ENCODE measurements at regions not wholly inside any gene's neighbourhood (a gene's known extent, or its start where the extent isn't known, plus 50 kb on each side); places are given as distances from the start of the nearest gene placed in this dataset.

DNA sequence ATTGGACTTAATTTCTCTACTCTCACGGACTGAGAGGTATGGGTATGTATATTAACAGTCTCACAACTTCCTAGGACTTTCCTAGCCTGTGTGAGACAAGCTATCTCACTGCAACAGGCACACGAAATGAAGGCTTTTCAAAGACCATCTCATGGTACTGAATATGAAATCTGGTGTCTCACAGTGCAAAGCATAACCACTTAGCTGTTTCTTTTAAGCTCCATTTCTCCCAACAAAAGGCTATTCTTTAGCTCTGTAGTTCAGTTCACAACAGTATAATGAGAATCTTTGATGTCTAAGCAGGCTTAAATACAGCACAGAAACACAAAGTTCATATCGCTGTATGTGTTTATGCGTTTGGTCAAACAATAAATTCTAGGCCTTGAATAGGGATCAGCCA is 116.2 kb upstream of the PCDH18 start:
- Histone ChIP-seq H3K36me3 (ENCODE audit: control insufficient read depth, insufficient read depth, low read length) (no peaks in the 10 kb centered on the region), H3K4me3 (ENCODE audit: low read depth, low read length) (no peak overlapping the region), H3K27me3 (ENCODE audit: control insufficient read depth, insufficient read depth, low read length) (no peaks in the 10 kb centered on the region)
- FAIRE-seq (no peak), DNase-seq (ENCODE audit: low read depth) (no peak)
- TF ChIP-seq CTCF (IDR thresholded peaks at IDR 0.05; ENCODE audit: insufficient read depth, low read length, severe bottlenecking), result no peak

DNA sequence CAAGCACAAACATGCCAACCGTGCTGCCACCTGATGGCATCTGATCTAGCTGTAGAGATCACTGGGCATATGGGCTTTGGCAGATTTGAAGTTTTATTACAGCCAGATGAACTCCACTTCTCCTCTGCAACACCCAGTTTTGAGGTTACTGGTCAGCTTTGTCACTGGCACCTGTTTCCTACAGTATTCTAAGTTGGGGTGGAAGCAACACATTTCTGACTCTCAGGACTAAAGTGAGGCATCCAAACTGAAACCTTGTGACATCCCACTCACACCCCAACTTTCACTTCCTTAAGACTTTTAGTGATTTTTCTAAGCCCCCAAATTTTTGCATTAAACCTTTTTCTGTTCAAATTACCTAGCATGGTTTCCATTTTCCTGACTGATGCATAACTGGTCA is 115.1 kb upstream of the PCDH18 start:
- Histone ChIP-seq H3K36me3 (ENCODE audit: control insufficient read depth, insufficient read depth, low read length) (no peaks in the 10 kb centered on the region), H3K4me3 (ENCODE audit: low read depth, low read length) (no peak overlapping the region), H3K27me3 (ENCODE audit: control insufficient read depth, insufficient read depth, low read length) (no peaks in the 10 kb centered on the region)
- TF ChIP-seq CTCF (IDR thresholded peaks at IDR 0.05; ENCODE audit: insufficient read depth, low read length, severe bottlenecking), result no peak
- no peak for FAIRE-seq
- no peak for DNase-seq (ENCODE audit: low read depth)

DNA sequence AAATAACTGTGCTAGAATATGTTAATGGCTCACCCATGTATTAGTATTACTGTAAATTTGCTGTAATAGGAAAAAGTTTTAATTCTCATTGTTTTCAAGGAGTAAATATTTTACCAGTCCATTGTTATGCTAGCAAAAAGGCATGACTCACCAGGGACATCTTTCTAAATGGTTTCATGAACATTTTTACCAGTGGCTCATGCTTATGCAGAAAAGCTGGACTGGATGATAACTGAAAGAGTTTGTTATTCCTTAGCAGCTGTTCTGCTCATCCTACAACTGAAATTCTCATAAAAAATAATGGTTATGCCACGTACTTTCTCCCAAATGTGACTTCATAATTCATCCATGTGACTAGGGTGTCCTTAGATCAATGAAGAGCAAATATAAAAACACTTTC is 111.9 kb upstream of the PCDH18 start:
- Histone ChIP-seq H3K4me3 (ENCODE audit: low read depth, low read length) (no peak overlapping the region), H3K27me3 (ENCODE audit: control insufficient read depth, insufficient read depth, low read length) (no peaks in the 10 kb centered on the region), H3K36me3 (ENCODE audit: control insufficient read depth, insufficient read depth, low read length) (no peaks in the 10 kb centered on the region)
- no peak for TF ChIP-seq CTCF (IDR thresholded peaks at IDR 0.05; ENCODE audit: insufficient read depth, low read length, severe bottlenecking)
- DNase-seq (ENCODE audit: low read depth), result no peak
- no peak for FAIRE-seq

- no peaks in the 10 kb centered on the region for H3K36me3 ChIP-seq (ENCODE audit: control insufficient read depth, insufficient read depth, low read length)
- TF ChIP-seq CTCF (IDR thresholded peaks at IDR 0.05; ENCODE audit: insufficient read depth, low read length, severe bottlenecking), result no peak
- FAIRE-seq (no peak), DNase-seq (ENCODE audit: low read depth) (no peak)
- H3K4me3 ChIP-seq (ENCODE audit: low read depth, low read length), result no peak overlapping the region
- no peaks in the 10 kb centered on the region for H3K27me3 ChIP-seq (ENCODE audit: control insufficient read depth, insufficient read depth, low read length)
These were observed 109.2 kb upstream of the PCDH18 start for GRCh38 chr4:137641544-137641943.

DNA sequence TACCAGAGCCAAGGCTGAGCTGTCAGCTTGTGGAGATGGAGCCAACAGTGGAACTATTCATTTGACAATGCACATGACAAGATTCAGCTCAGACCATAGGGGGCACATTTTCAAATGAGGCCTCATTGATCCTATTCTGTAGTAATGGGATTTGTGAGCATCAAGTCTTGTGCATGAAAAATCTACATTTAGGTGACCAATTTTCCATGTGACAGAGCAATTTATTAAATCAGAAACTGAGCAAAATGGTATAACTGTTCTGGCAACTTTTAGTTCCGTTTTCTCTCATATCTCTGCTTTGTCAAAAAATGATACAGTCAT is 108.5 kb upstream of the PCDH18 start:
- no peaks in the 10 kb centered on the region for H3K27me3 ChIP-seq (ENCODE audit: control insufficient read depth, insufficient read depth, low read length)
- no peak overlapping the region for H3K4me3 ChIP-seq (ENCODE audit: low read depth, low read length)
- FAIRE-seq, result no peak
- no peaks in the 10 kb centered on the region for H3K36me3 ChIP-seq (ENCODE audit: control insufficient read depth, insufficient read depth, low read length)
- DNase-seq (ENCODE audit: low read depth), result no peak
- TF ChIP-seq CTCF (IDR thresholded peaks at IDR 0.05; ENCODE audit: insufficient read depth, low read length, severe bottlenecking), result no peak

GRCh38 chr4:137640156-137640837 is 108.0 kb upstream of the PCDH18 start:
- no peak for FAIRE-seq
- Histone ChIP-seq H3K27me3 (ENCODE audit: control insufficient read depth, insufficient read depth, low read length) (no peaks in the 10 kb centered on the region), H3K4me3 (ENCODE audit: low read depth, low read length) (no peak overlapping the region), H3K36me3 (ENCODE audit: control insufficient read depth, insufficient read depth, low read length) (no peaks in the 10 kb centered on the region)
- DNase-seq (ENCODE audit: low read depth), result no peak
- no peak for TF ChIP-seq CTCF (IDR thresholded peaks at IDR 0.05; ENCODE audit: insufficient read depth, low read length, severe bottlenecking)

Data from bronchial epithelial cell (primary cell).